ENCODE measurements at regions not wholly inside any gene's neighbourhood (a gene's known extent, or its start where the extent isn't known, plus 50 kb on each side); places are given as distances from the start of the nearest gene placed in this dataset.

- H3K9me1 ChIP-seq (ENCODE audit: control insufficient read depth, insufficient read depth, low read length) = no peaks in the 10 kb centered on the region
- no peak overlapping the region for H3K4me3 ChIP-seq
- H4K20me1 ChIP-seq (replicated peaks; ENCODE audit: control insufficient read depth, insufficient read depth, low read length) = no peaks in the 10 kb centered on the region
- FAIRE-seq (no peak), ATAC-seq (no peak), DNase-seq (ENCODE audit: extremely low read depth in 1 of 4, low spot score in 3 of 4) (no peak)
- H2AFZ ChIP-seq (ENCODE audit: low read depth, low read length) = no peak overlapping the region
- H3K4me2 ChIP-seq (ENCODE audit: insufficient read depth, low read length) = no peak overlapping the region
- ChIA-PET POLR2A (no interaction called here), CTCF (ENCODE audit: low intra/inter-chr PET ratio) (no interaction called here)
- BruUV-seq (replicated peaks) = no TSS peak
- intact Hi-C loops (cut with micrococcal nuclease) (no loop called here), in situ Hi-C loops (cut with MboI) (no loop called here)
- H3K27ac ChIP-seq (ENCODE audit: extremely low read depth, low read depth, low read length) = no peak overlapping the region
- WGBS (ENCODE audit: insufficient coverage, low coverage, missing lambda C conversion rate) = 0% methylated on average over 2 of the region's 5 CpGs
- H3K36me3 ChIP-seq (ENCODE audit: control insufficient read depth, insufficient read depth, low read length) = no peaks in the 10 kb centered on the region
- TF ChIP-seq, protein P1, sequence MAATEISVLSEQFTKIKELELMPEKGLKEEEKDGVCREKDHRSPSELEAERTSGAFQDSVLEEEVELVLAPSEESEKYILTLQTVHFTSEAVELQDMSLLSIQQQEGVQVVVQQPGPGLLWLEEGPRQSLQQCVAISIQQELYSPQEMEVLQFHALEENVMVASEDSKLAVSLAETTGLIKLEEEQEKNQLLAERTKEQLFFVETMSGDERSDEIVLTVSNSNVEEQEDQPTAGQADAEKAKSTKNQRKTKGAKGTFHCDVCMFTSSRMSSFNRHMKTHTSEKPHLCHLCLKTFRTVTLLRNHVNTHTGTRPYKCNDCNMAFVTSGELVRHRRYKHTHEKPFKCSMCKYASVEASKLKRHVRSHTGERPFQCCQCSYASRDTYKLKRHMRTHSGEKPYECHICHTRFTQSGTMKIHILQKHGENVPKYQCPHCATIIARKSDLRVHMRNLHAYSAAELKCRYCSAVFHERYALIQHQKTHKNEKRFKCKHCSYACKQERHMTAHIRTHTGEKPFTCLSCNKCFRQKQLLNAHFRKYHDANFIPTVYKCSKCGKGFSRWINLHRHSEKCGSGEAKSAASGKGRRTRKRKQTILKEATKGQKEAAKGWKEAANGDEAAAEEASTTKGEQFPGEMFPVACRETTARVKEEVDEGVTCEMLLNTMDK (IDR thresholded peaks at IDR 0.05; ENCODE audit: borderline replicate concordance, insufficient read depth, low read depth, low read length, poor library complexity, severe bottlenecking) = no peak
- TF ChIP-seq FIP1L1 (IDR thresholded peaks at IDR 0.05; ENCODE audit: low read depth, low read length, poor library complexity, severe bottlenecking) = no peak
- TF ChIP-seq RB1 (IDR thresholded peaks at IDR 0.05; ENCODE audit: low read depth) = no peak
- TF ChIP-seq NFIX (CRISPR knock-in tag; IDR thresholded peaks at IDR 0.05; ENCODE audit: low read depth) = no peak
- no peak for TF ChIP-seq ZFP36 (IDR thresholded peaks at IDR 0.05; ENCODE audit: low read depth, low read length, partially characterized antibody)
- TF ChIP-seq NFE2 (IDR thresholded peaks at IDR 0.05; ENCODE audit: low read depth) = no peak
- no peak for TF ChIP-seq POLR2B (IDR thresholded peaks at IDR 0.05; ENCODE audit: low read depth, partially characterized antibody)
- no peak for TF ChIP-seq SETDB1 (IDR thresholded peaks at IDR 0.05; ENCODE audit: low read length)
- TF ChIP-seq ZNF589 (CRISPR knock-in tag; IDR thresholded peaks at IDR 0.05; ENCODE audit: low read depth) = no peak
- TF ChIP-seq ZNF507 (tag; conservative IDR thresholded peaks at IDR 0.05) = no peak
- no peak for TF ChIP-seq ASH1L (IDR thresholded peaks at IDR 0.05; ENCODE audit: borderline replicate concordance, low read depth, partially characterized antibody)
- TF ChIP-seq BRD4 (IDR thresholded peaks at IDR 0.05) = no peak
- TF ChIP-seq ZNF140 (CRISPR knock-in tag; IDR thresholded peaks at IDR 0.05) = no peak
- no peak for TF ChIP-seq KLF13 (tag; IDR thresholded peaks at IDR 0.05; ENCODE audit: borderline replicate concordance, low read depth)
- TF ChIP-seq RBM39 (optimal IDR thresholded peaks at IDR 0.05; ENCODE audit: low read depth, low read length) = no peak
- no peak for TF ChIP-seq NKRF (IDR thresholded peaks at IDR 0.05; ENCODE audit: borderline replicate concordance)
- no peaks in the 10 kb centered on the region for H3K27me3 ChIP-seq (ENCODE audit: control insufficient read depth in 2 of 2, insufficient read depth in 2 of 2, low read length in 2 of 2)
- no peaks in the 10 kb centered on the region for H3K9me3 ChIP-seq (replicated peaks; ENCODE audit: control insufficient read depth, insufficient read depth, low read depth, low read length)
- no peak overlapping the region for H3K9ac ChIP-seq (ENCODE audit: insufficient read depth in 1 of 2, low read depth in 2 of 2, low read length in 2 of 2)
- no peaks in the 10 kb centered on the region for H3K79me2 ChIP-seq (ENCODE audit: control insufficient read depth, insufficient read depth, low read length)
- no peaks in the 10 kb centered on the region for H3K4me1 ChIP-seq (replicated peaks in 1 of 2; ENCODE audit: control insufficient read depth in 2 of 2, insufficient read depth in 2 of 2, low read length in 2 of 2)
Measured at GRCh38 chr9:86535406-86535915, 181.3 kb upstream of the TUT7 start.

All from K562 (cell line).